ENCODE measurements at regions not wholly inside any gene's neighbourhood (a gene's known extent, or its start where the extent isn't known, plus 50 kb on each side); places are given as distances from the start of the nearest gene placed in this dataset.

- Mint-ChIP-seq H3K36me3 (ENCODE audit: low read depth) (no peaks in the 10 kb centered on the region), H3K4me1 (ENCODE audit: low read depth) (no peaks in the 10 kb centered on the region), H3K27me3 (peaks cover 9% of the 10 kb centered on the region), H3K9me3 (no peaks in the 10 kb centered on the region), H3K27ac (no peak overlapping the region), H3K4me3 (no peak overlapping the region)
- DNase-seq, result no peak
- ChIA-PET CTCF (no interaction called here), POLR2A (no interaction called here)
- ATAC-seq, result no peak
- intact Hi-C loops (cut with micrococcal nuclease), result no loop called here
- no peak for TF ChIP-seq CTCF (IDR thresholded peaks at IDR 0.05)
These were observed 435.0 kb upstream of the DYNLRB2 start for GRCh38 chr16:80105751-80106150.

GRCh38 chr16:80105160-80105559 lies 435.6 kb upstream of the DYNLRB2 start:
- no peak overlapping the region for H3K4me3 Mint-ChIP-seq
- TF ChIP-seq CTCF (IDR thresholded peaks at IDR 0.05), result no peak
- peaks cover 9% of the 10 kb centered on the region for H3K27me3 Mint-ChIP-seq
- H3K27ac Mint-ChIP-seq, result no peak overlapping the region
- CTCF ChIA-PET, result no interaction called here
- no peaks in the 10 kb centered on the region for H3K36me3 Mint-ChIP-seq (ENCODE audit: low read depth)
- intact Hi-C loops (cut with micrococcal nuclease), result no loop called here
- POLR2A ChIA-PET, result no interaction called here
- ATAC-seq, result no peak
- no peaks in the 10 kb centered on the region for H3K9me3 Mint-ChIP-seq
- H3K4me1 Mint-ChIP-seq (ENCODE audit: low read depth), result no peaks in the 10 kb centered on the region
- no peak for DNase-seq

GRCh38 chr16:80104401-80104800 lies 436.4 kb upstream of the DYNLRB2 start:
- Mint-ChIP-seq H3K4me3 (no peak overlapping the region), H3K36me3 (ENCODE audit: low read depth) (no peaks in the 10 kb centered on the region), H3K27me3 (peaks cover 9% of the 10 kb centered on the region), H3K4me1 (ENCODE audit: low read depth) (no peaks in the 10 kb centered on the region), H3K27ac (no peak overlapping the region), H3K9me3 (no peaks in the 10 kb centered on the region)
- ChIA-PET CTCF (no interaction called here), POLR2A (no interaction called here)
- intact Hi-C loops (cut with micrococcal nuclease), result no loop called here
- TF ChIP-seq CTCF (IDR thresholded peaks at IDR 0.05), result no peak
- ATAC-seq (no peak), DNase-seq (no peak)

GRCh38 chr16:80103463-80103862 lies 437.3 kb upstream of the DYNLRB2 start:
- no peaks in the 10 kb centered on the region for H3K36me3 Mint-ChIP-seq (ENCODE audit: low read depth)
- intact Hi-C loops (cut with micrococcal nuclease), result no loop called here
- no peak for TF ChIP-seq CTCF (IDR thresholded peaks at IDR 0.05)

GRCh38 chr16:80100846-80101451 lies 439.8 kb upstream of the DYNLRB2 start:
- H3K27me3 Mint-ChIP-seq, result peaks cover 6% of the 10 kb centered on the region
- ATAC-seq (no peak), DNase-seq (no peak)
- no peaks in the 10 kb centered on the region for H3K4me1 Mint-ChIP-seq (ENCODE audit: low read depth)
- H3K4me3 Mint-ChIP-seq, result no peak overlapping the region
- H3K9me3 Mint-ChIP-seq, result peaks cover 4% of the 10 kb centered on the region
- ChIA-PET CTCF (no interaction called here), POLR2A (no interaction called here)
- TF ChIP-seq CTCF (IDR thresholded peaks at IDR 0.05), result no peak
- no peaks in the 10 kb centered on the region for H3K36me3 Mint-ChIP-seq (ENCODE audit: low read depth)
- intact Hi-C loops (cut with micrococcal nuclease), result no loop called here
- no peak overlapping the region for H3K27ac Mint-ChIP-seq

More at GRCh38 chr16:80103463-80103862, 437.3 kb upstream of the DYNLRB2 start:
- DNase-seq (no peak), ATAC-seq (no peak)
- Mint-ChIP-seq H3K4me3 (no peak overlapping the region), H3K27me3 (peaks cover 9% of the 10 kb centered on the region), H3K9me3 (no peaks in the 10 kb centered on the region), H3K4me1 (ENCODE audit: low read depth) (no peaks in the 10 kb centered on the region), H3K27ac (no peak overlapping the region)
- ChIA-PET CTCF (no interaction called here), POLR2A (no interaction called here)
